GM19397 (cell line): ENCODE measurements at regions not wholly inside any gene's neighbourhood (a gene's known extent, or its start where the extent isn't known, plus 50 kb on each side); places are given as distances from the start of the nearest gene placed in this dataset.
A peak's percentile ranks its signal among the peaks of the same experiment; 100 is the strongest.
"Not testable (repeated sequence)": the region's sequence is repeated elsewhere in the genome, so short reads cannot be mapped to it uniquely, and the experiment has no call there.

Experiments used
- ATAC-seq: cut with Tn5 transposase; IDR thresholded peaks from one replicate; pipeline ENCODE4 v1.9.1; 2021; ENCODE audit warnings: mild to moderate bottlenecking, moderate library complexity; ENCODE audit not compliant: unreplicated experiment

GRCh38 chr16:79845734-79846135 lies 245.2 kb upstream of the MAF start:
- ATAC-seq: no peak

- peak; percentile 73 for ATAC-seq
Observed at GRCh38 chr16:79845033-79845733, 244.6 kb upstream of the MAF start.

- ATAC-seq: no peak
Observed at GRCh38 chr16:79844603-79845002, 244.1 kb upstream of the MAF start.

- ATAC-seq: no peak
Observed at GRCh38 chr16:79843631-79844043, 243.1 kb upstream of the MAF start.

GRCh38 chr16:79843145-79843544 lies 242.6 kb upstream of the MAF start:
- no peak for ATAC-seq

- ATAC-seq: no peak
Observed at GRCh38 chr16:79842197-79842596, 241.7 kb upstream of the MAF start.

GRCh38 chr16:79839466-79840341 lies 239.2 kb upstream of the MAF start:
- ATAC-seq: no peak

GRCh38 chr16:79838496-79839259 lies 238.1 kb upstream of the MAF start:
- ATAC-seq: no peak

GRCh38 chr16:79836144-79836543 lies 235.6 kb upstream of the MAF start:
- ATAC-seq: no peak

GRCh38 chr16:79835194-79835593 lies 234.7 kb upstream of the MAF start:
- no peak for ATAC-seq

GRCh38 chr16:79834720-79835119 lies 234.2 kb upstream of the MAF start:
- ATAC-seq: no peak

- ATAC-seq: not testable (repeated sequence)
Observed at GRCh38 chr16:79834003-79834402, 233.5 kb upstream of the MAF start.

- no peak for ATAC-seq
Observed at GRCh38 chr16:79833559-79833958, 233.0 kb upstream of the MAF start.

GRCh38 chr16:79826732-79827475 lies 226.4 kb upstream of the MAF start:
- no peak for ATAC-seq

GRCh38 chr16:79825002-79825401 lies 224.5 kb upstream of the MAF start:
- no peak for ATAC-seq

- no peak for ATAC-seq
Observed at GRCh38 chr16:79823639-79824038, 223.1 kb upstream of the MAF start.

GRCh38 chr16:79821911-79822310 lies 221.4 kb upstream of the MAF start:
- ATAC-seq: no peak

- no peak for ATAC-seq
Observed at GRCh38 chr16:79816081-79816497, 215.6 kb upstream of the MAF start.

- ATAC-seq: no peak
Observed at GRCh38 chr16:79815049-79815448, 214.5 kb upstream of the MAF start.

- ATAC-seq: no peak
Observed at GRCh38 chr16:79814124-79814523, 213.6 kb upstream of the MAF start.

GRCh38 chr16:79811541-79811940 lies 211.0 kb upstream of the MAF start:
- no peak for ATAC-seq
